Left ventricle myocardium inferior (tissue), 1 donor: ENCODE measurements at regions not wholly inside any gene's neighbourhood (a gene's known extent, or its start where the extent isn't known, plus 50 kb on each side); places are given as distances from the start of the nearest gene placed in this dataset.

Source experiments
- DNase-seq: peaks from one replicate; pipeline ENCODE4 v3.0.0-alpha.2; 2020
- H3K27ac ChIP-seq: fragments of 200-600 bp; replicated peaks from 2 replicates; pipeline ENCODE4 v1.8.0; 2021
- H3K27me3 ChIP-seq: fragments of 200-600 bp; 2 replicates; pipeline ENCODE4 v1.8.0; 2021; ENCODE audit warnings: low read depth
- H3K36me3 ChIP-seq: fragments of 200-600 bp; 2 replicates; pipeline ENCODE4 v1.8.0; 2021
- H3K4me1 ChIP-seq: fragments of 200-600 bp; 2 replicates; pipeline ENCODE4 v1.8.0; 2021
- H3K4me3 ChIP-seq: fragments of 200-600 bp; 2 replicates; pipeline ENCODE4 v1.8.0; 2021; ENCODE audit warnings: mild to moderate bottlenecking, moderate library complexity
- H3K9me3 ChIP-seq: fragments of 200-600 bp; replicated peaks from 2 replicates; pipeline ENCODE4 v1.8.0; 2021
- intact Hi-C: fragments of 100-400 bp; cut with micrococcal nuclease; formaldehyde crosslinking; loops from one replicate; pipeline ENCODE4 v1.11.0; 2022
- TF ChIP-seq, protein P1 (sequence below): fragments of 200-600 bp; IDR thresholded peaks from 2 replicates; pipeline ENCODE4 v1.8.0; 2021; ENCODE audit warnings: antibody characterized with exemption, mild to moderate bottlenecking, borderline replicate concordance
- donor health status: DM: no; HTN: yes; CAD: no; lungs with severe emphysema.

DNA sequence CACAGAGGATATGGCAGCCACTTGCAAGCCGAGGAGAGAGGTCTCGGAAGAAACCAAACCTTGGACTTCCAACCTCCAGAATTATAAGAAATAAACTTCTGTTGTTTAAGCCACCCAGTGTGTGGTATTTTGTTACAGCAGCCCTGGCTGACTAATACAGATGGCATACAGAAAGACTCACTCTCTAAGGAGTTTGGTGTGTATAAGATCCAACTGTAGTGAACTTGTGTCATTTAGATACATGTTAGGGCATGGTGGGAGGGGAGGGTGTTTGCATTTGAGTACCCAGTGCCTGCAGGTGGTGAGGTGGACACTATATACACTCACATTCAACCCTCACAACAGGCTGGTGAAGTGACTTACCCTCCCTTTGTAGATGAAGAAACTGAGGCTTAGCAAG is 233.2 kb upstream of the KLF3 start:
- Histone ChIP-seq H3K27ac (no peak overlapping the region), H3K9me3 (peaks cover 19% of the 10 kb centered on the region), H3K36me3 (no peaks in the 10 kb centered on the region), H3K4me3 (no peak overlapping the region), H3K27me3 (no peaks in the 10 kb centered on the region), H3K4me1 (no peaks in the 10 kb centered on the region)
- intact Hi-C loops, result no loop called here
- no peak for DNase-seq
- TF ChIP-seq, protein P1, sequence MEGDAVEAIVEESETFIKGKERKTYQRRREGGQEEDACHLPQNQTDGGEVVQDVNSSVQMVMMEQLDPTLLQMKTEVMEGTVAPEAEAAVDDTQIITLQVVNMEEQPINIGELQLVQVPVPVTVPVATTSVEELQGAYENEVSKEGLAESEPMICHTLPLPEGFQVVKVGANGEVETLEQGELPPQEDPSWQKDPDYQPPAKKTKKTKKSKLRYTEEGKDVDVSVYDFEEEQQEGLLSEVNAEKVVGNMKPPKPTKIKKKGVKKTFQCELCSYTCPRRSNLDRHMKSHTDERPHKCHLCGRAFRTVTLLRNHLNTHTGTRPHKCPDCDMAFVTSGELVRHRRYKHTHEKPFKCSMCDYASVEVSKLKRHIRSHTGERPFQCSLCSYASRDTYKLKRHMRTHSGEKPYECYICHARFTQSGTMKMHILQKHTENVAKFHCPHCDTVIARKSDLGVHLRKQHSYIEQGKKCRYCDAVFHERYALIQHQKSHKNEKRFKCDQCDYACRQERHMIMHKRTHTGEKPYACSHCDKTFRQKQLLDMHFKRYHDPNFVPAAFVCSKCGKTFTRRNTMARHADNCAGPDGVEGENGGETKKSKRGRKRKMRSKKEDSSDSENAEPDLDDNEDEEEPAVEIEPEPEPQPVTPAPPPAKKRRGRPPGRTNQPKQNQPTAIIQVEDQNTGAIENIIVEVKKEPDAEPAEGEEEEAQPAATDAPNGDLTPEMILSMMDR, result no peak

DNA sequence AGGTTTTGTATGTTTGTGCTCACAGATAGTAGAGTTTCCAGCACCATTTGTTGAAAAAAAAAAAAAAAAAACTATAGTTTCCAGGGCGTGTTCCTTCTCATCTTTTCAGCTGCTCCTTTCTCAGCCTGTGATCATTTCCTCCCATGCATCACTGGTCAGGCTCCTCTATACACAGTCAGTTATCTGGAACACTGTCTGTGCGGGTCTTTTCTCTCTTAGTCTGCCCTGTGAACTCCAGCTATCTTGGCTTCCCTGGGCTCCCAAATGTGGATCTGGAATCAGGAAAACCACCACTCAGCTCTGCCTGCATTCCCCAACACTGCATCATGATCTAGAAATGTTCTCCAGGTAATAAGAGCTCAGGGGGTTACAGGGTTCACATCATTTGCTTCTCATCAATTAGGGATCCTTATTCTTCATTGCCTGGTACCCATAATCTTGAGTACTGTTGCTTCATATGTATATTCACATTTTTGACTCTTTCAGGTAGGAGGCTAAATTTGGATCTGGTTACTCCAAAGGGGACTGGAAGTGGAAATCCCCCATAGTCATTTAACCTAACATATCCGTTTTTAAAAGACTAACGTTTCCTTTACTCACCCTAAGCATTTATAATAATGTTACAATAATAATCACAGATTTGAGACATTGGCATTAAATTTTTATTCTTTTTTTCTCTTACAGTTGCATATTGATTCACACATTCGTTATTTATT is 221.8 kb upstream of the KLF3 start:
- H3K4me3 ChIP-seq, result no peak overlapping the region
- TF ChIP-seq, protein P1, result no peak
- intact Hi-C loops, result no loop called here

DNA sequence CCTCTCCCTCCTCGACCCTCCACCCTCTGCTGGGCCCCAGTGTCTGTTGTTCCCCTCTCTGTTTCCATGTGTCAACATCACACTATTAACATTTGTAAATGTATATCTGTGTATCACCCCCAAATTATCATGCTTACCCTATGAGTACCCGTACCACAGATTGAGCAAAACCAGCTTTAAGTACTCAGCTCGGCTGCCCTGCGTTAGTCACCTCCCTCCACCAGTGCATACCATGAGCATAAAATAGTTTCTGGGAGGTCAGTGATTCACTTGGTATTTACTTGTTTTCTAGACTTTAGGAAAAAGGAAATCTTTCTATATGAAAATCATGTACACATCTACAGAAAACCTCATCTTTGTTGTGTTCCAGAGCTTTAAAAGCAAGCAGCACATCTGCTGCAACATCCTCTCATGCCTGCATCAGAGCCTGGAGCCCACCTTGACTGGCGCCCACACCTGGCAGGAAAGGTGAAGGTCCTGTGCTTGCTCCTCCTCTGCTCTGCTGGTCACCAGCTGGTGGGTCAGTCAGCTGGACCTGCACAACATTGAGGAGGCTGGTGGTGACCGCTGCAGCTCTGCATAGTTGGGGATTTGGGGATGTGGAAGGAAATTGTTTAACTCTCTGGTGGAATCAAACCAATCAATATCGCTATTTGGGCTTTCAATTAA is 214.4 kb upstream of the KLF3 start:
- no peaks in the 10 kb centered on the region for H3K4me1 ChIP-seq
- no peaks in the 10 kb centered on the region for H3K27me3 ChIP-seq
- intact Hi-C loops, result no loop called here
- H3K27ac ChIP-seq, result no peak overlapping the region
- H3K36me3 ChIP-seq, result no peaks in the 10 kb centered on the region
- peaks cover 6% of the 10 kb centered on the region for H3K9me3 ChIP-seq
- H3K4me3 ChIP-seq, result no peak overlapping the region
- no peak for DNase-seq
- TF ChIP-seq, protein P1, result no peak

More for the DNA sequence above, 221.8 kb upstream of the KLF3 start:
- Histone ChIP-seq H3K36me3 (no peaks in the 10 kb centered on the region), H3K27me3 (no peaks in the 10 kb centered on the region), H3K9me3 (peaks cover 35% of the 10 kb centered on the region), H3K4me1 (no peaks in the 10 kb centered on the region), H3K27ac (no peak overlapping the region)
- no peak for DNase-seq

DNA sequence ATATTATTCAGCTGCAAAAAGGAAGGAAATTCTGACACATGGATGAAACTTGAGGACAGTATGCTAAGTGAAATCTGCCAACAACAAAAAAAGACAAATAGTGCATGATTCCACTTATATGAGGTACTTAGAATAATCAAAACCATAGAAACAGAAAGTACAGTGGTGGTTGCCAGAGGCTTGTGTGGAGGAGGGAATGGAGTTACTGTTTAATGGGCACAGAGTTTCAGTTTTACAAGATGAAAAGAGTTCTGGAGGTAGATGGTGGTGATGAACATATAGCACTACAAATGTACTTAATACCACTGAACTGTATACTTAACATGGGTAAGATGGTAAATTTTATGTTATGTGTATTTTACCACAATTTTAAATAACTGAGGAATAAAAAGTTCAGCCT is 212.0 kb upstream of the KLF3 start:
- no peak for DNase-seq
- Histone ChIP-seq H3K27ac (no peak overlapping the region), H3K36me3 (no peaks in the 10 kb centered on the region), H3K27me3 (no peaks in the 10 kb centered on the region), H3K9me3 (peaks cover 6% of the 10 kb centered on the region), H3K4me1 (no peaks in the 10 kb centered on the region), H3K4me3 (no peak overlapping the region)
- intact Hi-C loops, result no loop called here
- TF ChIP-seq, protein P1, result no peak

DNA sequence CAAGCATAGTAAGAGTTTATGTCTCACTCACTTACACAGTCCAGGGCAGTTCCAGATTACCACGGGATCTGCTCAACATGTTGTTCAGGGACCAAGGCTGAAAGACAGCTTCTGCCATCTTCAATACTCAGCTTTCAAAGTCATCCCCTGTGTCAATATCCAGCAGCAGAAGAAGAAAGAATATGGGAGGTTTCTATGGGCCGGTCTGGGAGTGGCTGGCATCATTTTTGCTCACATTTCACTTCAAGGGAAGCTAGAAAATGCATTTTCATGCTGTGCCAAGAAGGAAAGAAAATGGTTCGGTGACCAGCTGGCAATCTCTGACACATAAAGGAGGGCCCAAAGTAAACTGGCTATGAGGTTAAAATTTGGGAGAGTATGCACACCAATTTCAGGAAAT is 211.5 kb upstream of the KLF3 start:
- H3K4me3 ChIP-seq, result no peak overlapping the region
- peaks cover 6% of the 10 kb centered on the region for H3K9me3 ChIP-seq
- TF ChIP-seq, protein P1, result no peak
- no peaks in the 10 kb centered on the region for H3K36me3 ChIP-seq
- H3K4me1 ChIP-seq, result no peaks in the 10 kb centered on the region
- intact Hi-C loops, result no loop called here
- H3K27ac ChIP-seq, result no peak overlapping the region
- no peak for DNase-seq
- H3K27me3 ChIP-seq, result no peaks in the 10 kb centered on the region
